Duodenal mucosa (tissue), 2 donors: ENCODE measurements at regions not wholly inside any gene's neighbourhood (a gene's known extent, or its start where the extent isn't known, plus 50 kb on each side); places are given as distances from the start of the nearest gene placed in this dataset.

Experiments
- H3K27ac ChIP-seq: one replicate; pipeline ENCODE4 v1.7.0; 2013; ENCODE audit warnings: low read depth, low read length
- H3K27me3 ChIP-seq, 2 donors: one replicate each; pipeline ENCODE4 v1.7.0; 2013; ENCODE audit warnings: low read length in 2 of 2, control low read depth in 1 of 2; ENCODE audit not compliant: insufficient read depth in 2 of 2, control insufficient read depth in 1 of 2
- H3K36me3 ChIP-seq, 2 donors: one replicate each; pipeline ENCODE4 v1.7.0; 2013; ENCODE audit warnings: low read length in 2 of 2, control low read depth in 1 of 2; ENCODE audit not compliant: insufficient read depth in 2 of 2, control insufficient read depth in 1 of 2
- H3K4me1 ChIP-seq, 2 donors: one replicate each; pipeline ENCODE4 v1.7.0; 2013; ENCODE audit warnings: low read length in 2 of 2, control low read depth in 1 of 2; ENCODE audit not compliant: insufficient read depth in 2 of 2, control insufficient read depth in 1 of 2
- H3K4me3 ChIP-seq, 2 donors: one replicate each; pipeline ENCODE4 v1.7.0; 2013; ENCODE audit warnings: low read length in 2 of 2, low read depth in 1 of 2
- H3K9ac ChIP-seq, 2 donors: one replicate each; pipeline ENCODE4 v1.7.0; 2013; ENCODE audit warnings: low read length in 2 of 2, low read depth in 1 of 2
- H3K9me3 ChIP-seq, 2 donors: one replicate each; pipeline ENCODE4 v1.7.0; 2013; ENCODE audit warnings: low read length in 2 of 2, control low read depth in 1 of 2; ENCODE audit not compliant: control insufficient read depth in 1 of 2

DNA sequence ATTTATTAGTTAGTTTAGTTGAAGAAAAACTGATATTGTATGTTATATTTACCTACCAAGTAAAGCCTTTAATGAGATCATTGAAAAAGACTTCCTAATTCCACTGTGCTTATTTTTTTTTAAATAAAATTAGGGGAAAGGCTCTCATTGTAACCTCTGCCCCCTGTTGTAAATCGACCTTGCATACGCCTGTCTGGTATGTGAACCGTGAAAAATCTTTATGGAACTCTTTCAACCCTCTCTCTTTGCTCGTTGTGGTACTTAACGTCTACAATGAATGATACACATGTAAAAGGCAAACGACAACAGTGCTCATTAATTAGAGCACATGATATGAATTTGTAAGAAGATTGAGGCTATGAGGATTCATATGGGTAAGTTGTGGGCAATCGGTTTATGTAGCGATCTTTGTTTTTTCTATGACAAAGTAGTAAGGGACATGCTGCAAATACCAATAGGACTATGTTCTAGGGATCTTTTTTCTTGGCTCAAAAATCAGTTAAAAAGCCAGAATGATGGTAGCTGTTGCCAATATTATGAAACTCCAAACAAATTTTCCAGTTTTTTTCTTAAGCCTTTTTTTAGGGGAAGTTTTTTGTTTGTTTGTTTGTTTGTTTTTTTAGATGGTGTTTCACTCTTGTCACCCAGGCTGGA, 119.0 kb upstream of the MCHR2 start:
- Histone ChIP-seq H3K9me3 (no peaks in the 10 kb centered on the region), H3K36me3 (no peaks in the 10 kb centered on the region), H3K9ac (no peak overlapping the region), H3K27ac (no peak overlapping the region), H3K4me3 (no peak overlapping the region), H3K4me1 (no peaks in the 10 kb centered on the region), H3K27me3 (no peaks in the 10 kb centered on the region)

DNA sequence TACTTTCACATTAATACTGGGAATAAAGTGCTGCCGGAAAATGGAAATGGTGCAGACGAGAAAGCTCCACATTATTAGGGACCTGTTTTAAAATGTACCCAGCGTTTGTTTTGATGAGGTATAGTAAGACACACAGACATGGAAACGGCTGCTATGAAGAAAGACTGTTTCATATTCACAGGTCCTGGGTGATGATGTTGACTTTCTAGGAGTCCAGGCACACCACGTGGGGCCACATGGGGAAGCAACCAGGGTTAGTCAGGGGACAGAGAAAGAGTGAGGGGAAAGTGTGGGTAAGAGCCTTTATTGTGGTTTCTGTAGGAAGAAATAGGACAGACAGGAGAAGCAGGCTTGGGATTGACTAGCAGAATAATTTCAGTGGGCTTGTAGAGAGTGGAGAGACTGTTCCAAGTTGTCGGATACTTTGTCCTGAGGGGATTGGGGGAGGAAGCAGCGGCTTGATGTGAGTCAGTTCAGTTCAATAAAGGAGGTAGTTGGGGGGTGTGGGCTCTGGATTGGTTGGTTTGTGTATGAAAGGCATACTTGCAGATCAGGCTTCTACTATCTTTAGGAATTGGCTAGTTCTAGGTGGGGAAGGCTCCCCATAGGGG, 112.0 kb upstream of the MCHR2 start:
- no peaks in the 10 kb centered on the region for H3K4me1 ChIP-seq

DNA sequence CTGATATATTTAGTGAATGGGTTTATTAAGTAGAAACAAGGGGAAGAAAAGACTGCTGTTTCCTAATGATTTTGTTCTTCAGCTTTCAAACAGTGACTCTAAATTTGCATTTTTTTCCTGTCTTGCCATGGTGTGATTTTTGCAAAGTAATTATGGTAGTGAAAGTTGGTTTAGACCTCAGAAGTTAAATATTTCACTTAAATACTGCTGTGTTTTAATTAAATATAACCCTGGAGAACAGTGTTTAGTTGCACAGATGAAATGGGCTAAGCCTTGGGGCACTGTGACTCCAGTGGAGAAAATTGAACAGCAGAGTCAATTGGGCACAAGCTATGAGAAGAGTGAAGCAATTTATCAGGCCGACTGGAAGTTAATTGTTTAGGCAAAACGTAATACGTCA, 111.1 kb upstream of the MCHR2 start:
- Histone ChIP-seq H3K9ac (no peak overlapping the region), H3K27me3 (peaks cover 4% of the 10 kb centered on the region in 2 donors), H3K4me1 (no peaks in the 10 kb centered on the region), H3K4me3 (no peak overlapping the region), H3K9me3 (no peaks in the 10 kb centered on the region), H3K27ac (no peak overlapping the region), H3K36me3 (no peaks in the 10 kb centered on the region)

More for the DNA sequence above, 112.0 kb upstream of the MCHR2 start:
- Histone ChIP-seq H3K36me3 (no peaks in the 10 kb centered on the region), H3K4me3 (no peak overlapping the region), H3K27ac (no peak overlapping the region), H3K9ac (no peak overlapping the region), H3K9me3 (no peaks in the 10 kb centered on the region), H3K27me3 (peaks cover 0 to 4% of the 10 kb centered on the region in 2 donors)

DNA sequence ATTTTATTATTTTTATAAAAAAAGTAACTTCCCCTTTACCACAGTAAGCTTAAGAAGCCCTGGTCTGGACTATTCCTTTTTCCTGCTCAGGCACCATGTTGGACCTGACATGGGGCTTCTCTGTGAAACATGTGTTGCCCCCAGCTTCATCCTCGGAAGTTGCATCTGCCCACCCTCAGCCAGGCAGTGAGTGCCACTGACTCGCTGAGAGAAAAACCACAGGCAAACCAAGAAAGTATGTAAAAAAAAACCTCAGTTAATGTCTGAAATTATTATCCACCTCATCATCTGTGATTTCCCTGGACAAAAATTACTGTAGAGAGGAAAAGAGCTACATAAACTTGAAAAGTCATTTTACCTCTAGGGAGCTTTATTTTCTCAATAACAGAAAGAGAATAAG, 109.9 kb upstream of the MCHR2 start:
- H3K4me3 ChIP-seq: no peak overlapping the region
- H3K27me3 ChIP-seq: peaks cover 4% of the 10 kb centered on the region in 2 donors
- no peaks in the 10 kb centered on the region for H3K36me3 ChIP-seq
- H3K9ac ChIP-seq: no peak overlapping the region
- H3K4me1 ChIP-seq: no peaks in the 10 kb centered on the region
- H3K9me3 ChIP-seq: no peaks in the 10 kb centered on the region
- no peak overlapping the region for H3K27ac ChIP-seq

DNA sequence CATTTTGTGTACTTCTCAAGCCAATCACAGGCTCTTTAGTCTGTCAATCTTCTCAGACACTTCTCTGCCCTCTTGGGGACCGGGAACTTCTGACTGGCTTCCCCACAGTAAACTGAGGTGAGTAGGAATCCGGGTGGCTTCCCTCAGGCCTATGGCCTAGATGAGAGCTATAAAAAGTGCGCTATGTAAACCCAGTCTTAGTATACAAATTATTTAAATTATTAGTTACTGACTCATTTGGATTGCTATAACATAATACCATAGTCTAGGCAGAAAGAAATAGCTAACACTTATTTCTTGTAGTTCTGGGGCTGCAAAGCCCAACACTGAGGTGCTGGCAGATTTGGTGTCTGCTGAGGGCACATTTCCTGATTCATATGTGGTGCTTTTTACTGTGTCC, 109.2 kb upstream of the MCHR2 start:
- H3K9ac ChIP-seq: no peak overlapping the region
- H3K4me3 ChIP-seq: no peak overlapping the region
- H3K27me3 ChIP-seq: peaks cover 4% of the 10 kb centered on the region in 2 donors
- no peak overlapping the region for H3K27ac ChIP-seq
- no peaks in the 10 kb centered on the region for H3K9me3 ChIP-seq
- no peaks in the 10 kb centered on the region for H3K36me3 ChIP-seq
- no peaks in the 10 kb centered on the region for H3K4me1 ChIP-seq

DNA sequence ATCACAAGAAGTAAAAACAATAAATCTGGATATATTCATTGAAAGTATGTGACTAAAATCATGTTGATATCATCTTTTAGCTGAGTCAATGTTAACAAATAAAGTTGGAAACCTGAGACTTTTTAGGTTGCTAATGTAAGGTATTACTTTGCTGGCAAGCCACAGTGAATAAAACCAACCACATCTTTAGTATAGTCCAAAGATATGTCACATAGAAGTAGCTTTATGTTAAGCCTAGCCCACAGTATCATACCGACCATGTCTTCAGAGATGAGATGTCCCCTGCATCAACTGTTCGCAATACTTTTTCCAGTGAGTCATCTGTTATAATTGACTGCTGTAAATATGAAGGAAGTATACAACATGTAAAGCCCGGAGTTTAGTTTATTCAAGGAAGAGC, 107.6 kb upstream of the MCHR2 start:
- peaks cover 2 to 4% of the 10 kb centered on the region in 2 donors for H3K27me3 ChIP-seq
- no peak overlapping the region for H3K9ac ChIP-seq
- no peak overlapping the region for H3K27ac ChIP-seq
- H3K36me3 ChIP-seq: no peaks in the 10 kb centered on the region
- H3K4me1 ChIP-seq: no peaks in the 10 kb centered on the region
- no peak overlapping the region for H3K4me3 ChIP-seq
- no peaks in the 10 kb centered on the region for H3K9me3 ChIP-seq

DNA sequence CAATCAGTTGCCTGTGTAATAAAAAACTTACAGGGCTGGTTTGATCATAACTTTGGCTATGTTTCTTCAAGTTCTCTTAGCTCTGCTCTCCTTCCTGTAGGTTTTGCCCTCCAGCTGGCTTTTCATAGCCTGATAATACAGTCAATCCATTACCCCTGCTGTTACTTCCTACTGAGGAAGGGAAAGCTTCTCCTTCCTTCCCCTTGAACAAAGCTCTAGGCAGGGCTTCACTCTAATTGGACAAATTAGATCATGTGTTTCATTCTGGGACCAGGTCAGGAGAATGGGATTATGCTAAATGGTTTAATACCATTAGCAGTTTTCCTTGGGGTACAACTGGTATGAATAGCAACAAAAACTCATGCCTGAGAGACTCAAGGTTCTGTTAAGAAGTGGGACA, 106.8 kb upstream of the MCHR2 start:
- no peak overlapping the region for H3K4me3 ChIP-seq

DNA sequence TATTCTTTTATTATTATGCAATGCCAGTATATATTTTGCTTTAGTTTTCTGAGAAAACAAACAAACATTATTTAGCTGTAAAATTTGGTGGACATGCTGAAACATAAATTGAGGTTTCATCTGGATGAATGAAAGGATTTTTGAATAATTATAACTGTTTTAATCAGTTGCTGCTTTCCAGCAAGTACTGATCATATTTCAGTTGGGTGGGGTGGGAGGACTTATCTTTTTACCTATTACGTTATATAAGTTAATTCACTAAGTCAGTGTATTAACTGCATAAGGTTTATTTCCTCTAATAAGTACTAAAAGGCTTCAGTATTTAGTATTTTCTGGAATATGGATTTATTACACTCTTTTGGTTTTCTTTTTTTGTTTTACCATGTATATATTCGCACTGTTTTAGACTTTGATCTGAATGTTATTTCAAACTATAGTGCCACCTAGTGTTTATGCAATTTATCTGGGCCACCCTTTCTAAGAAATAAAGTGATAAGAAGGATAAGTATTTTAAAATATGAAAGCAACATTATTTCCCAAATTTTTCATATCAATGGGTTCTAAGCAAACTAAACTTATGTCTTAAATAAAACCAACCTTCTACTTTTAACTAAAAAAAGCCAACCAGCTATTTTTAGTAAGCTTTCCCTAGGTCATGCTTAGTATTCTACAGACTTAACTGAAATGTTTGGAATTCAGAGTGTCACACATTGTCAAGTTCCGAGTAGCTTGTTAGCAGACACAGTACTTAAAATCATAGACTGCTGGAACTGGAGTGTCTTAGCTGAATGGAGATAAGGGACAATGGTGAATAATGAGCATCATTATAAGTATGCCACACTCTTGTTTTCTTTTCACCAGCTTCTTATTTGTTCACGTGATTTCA, 105.4 kb upstream of the MCHR2 start:
- H3K4me3 ChIP-seq: no peak overlapping the region
- H3K27me3 ChIP-seq: peaks cover 0 to 4% of the 10 kb centered on the region in 2 donors
- H3K9me3 ChIP-seq: no peaks in the 10 kb centered on the region
- no peak overlapping the region for H3K27ac ChIP-seq
- no peaks in the 10 kb centered on the region for H3K36me3 ChIP-seq
- H3K4me1 ChIP-seq: no peaks in the 10 kb centered on the region
- no peak overlapping the region for H3K9ac ChIP-seq

More for the DNA sequence above, 106.8 kb upstream of the MCHR2 start:
- peaks cover 0 to 4% of the 10 kb centered on the region in 2 donors for H3K27me3 ChIP-seq
- H3K27ac ChIP-seq: no peak overlapping the region
- no peak overlapping the region for H3K9ac ChIP-seq
- no peaks in the 10 kb centered on the region for H3K4me1 ChIP-seq
- H3K36me3 ChIP-seq: no peaks in the 10 kb centered on the region
- H3K9me3 ChIP-seq: no peaks in the 10 kb centered on the region

DNA sequence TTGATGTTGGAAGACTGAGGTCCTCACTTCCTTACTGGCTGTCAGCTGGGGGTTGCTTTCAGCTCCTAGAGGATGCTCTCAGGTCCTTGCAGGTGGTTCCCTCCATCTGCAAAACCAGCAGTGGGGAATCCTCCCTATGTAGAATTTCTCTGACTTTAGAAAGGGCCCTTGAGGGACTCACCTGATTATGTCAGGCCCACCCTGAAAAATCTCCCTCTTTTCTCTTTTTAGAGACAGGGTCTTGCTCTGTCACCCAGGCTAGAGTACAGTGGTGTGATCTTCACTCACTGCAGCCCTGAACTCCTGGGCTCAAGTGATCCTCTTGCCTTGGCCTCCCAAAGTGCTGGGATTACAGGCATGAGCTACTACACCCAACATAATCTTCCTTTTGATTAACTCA, 102.9 kb upstream of the MCHR2 start:
- H3K4me1 ChIP-seq: no peaks in the 10 kb centered on the region
- no peaks in the 10 kb centered on the region for H3K9me3 ChIP-seq
- no peak overlapping the region for H3K4me3 ChIP-seq
- H3K27ac ChIP-seq: no peak overlapping the region
- no peaks in the 10 kb centered on the region for H3K36me3 ChIP-seq
- peaks cover 0 to 4% of the 10 kb centered on the region in 2 donors for H3K27me3 ChIP-seq
- H3K9ac ChIP-seq: no peak overlapping the region

DNA sequence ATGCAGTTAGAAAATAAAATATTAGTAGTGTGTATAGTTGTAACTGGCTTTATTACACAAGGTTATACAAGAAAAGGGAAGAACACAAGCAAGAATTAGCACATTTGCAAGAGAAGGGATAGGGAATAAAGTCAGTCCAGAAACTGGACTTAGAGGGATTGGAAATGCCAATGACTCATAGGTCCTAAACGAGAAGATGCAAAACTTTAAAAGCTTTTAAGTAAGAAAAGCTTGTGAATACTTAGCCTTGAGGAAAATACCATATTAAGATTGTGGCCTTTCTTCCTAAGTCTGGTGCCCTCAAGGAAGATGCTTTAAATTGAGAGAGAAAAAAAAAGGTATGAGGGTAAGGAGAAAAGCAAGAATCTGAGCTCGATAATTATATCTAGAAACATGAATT, 102.3 kb upstream of the MCHR2 start:
- H3K27ac ChIP-seq: no peak overlapping the region
- no peaks in the 10 kb centered on the region for H3K9me3 ChIP-seq
- no peak overlapping the region for H3K4me3 ChIP-seq
- H3K4me1 ChIP-seq: no peaks in the 10 kb centered on the region
- peaks cover 0 to 4% of the 10 kb centered on the region in 2 donors for H3K27me3 ChIP-seq
- H3K36me3 ChIP-seq: no peaks in the 10 kb centered on the region
- no peak overlapping the region for H3K9ac ChIP-seq
